HUES6 (cell line): ENCODE measurements at regions not wholly inside any gene's neighbourhood (a gene's known extent, or its start where the extent isn't known, plus 50 kb on each side); places are given as distances from the start of the nearest gene placed in this dataset.

ENCODE experiments used
- H3K27ac ChIP-seq: 2 replicates; pipeline ENCODE4 v1.7.0; 2013; ENCODE audit warnings: low read depth, mild to moderate bottlenecking, low read length, inconsistent platforms
- H3K27me3 ChIP-seq: 2 replicates; pipeline ENCODE4 v1.6.1; 2013; ENCODE audit warnings: low read length; ENCODE audit not compliant: control insufficient read depth, insufficient read depth
- H3K36me3 ChIP-seq: 2 replicates; pipeline ENCODE4 v1.6.1; 2013; ENCODE audit warnings: low read length; ENCODE audit not compliant: control insufficient read depth, insufficient read depth
- H3K4me1 ChIP-seq: 2 replicates; pipeline ENCODE4 v1.6.1; 2013; ENCODE audit warnings: low read length; ENCODE audit not compliant: control insufficient read depth, insufficient read depth
- H3K4me3 ChIP-seq: 2 replicates; pipeline ENCODE4 v1.5.1; 2013; ENCODE audit warnings: low read depth, low read length
- H3K9ac ChIP-seq: one replicate; pipeline ENCODE4 v1.6.1; 2013; ENCODE audit warnings: mild to moderate bottlenecking, low read length
- H3K9me3 ChIP-seq: 2 replicates; pipeline ENCODE4 v1.6.1; 2013; ENCODE audit warnings: low read depth, low read length; ENCODE audit not compliant: control insufficient read depth, insufficient read depth

- Histone ChIP-seq H3K9ac (no peak overlapping the region), H3K36me3 (no peaks in the 10 kb centered on the region), H3K27ac (no peak overlapping the region), H3K27me3 (no peaks in the 10 kb centered on the region), H3K4me3 (no peak overlapping the region), H3K4me1 (no peaks in the 10 kb centered on the region), H3K9me3 (peaks cover 13% of the 10 kb centered on the region; the same call in 1 of the 2 replicates)
Observed at GRCh38 chr1:195105773-195106172, 1502.5 kb downstream of the KCNT2 start.

GRCh38 chr1:195105281-195105680, 1503.0 kb downstream of the KCNT2 start:
- no peaks in the 10 kb centered on the region for H3K27me3 ChIP-seq
- H3K27ac ChIP-seq, result no peak overlapping the region
- no peak overlapping the region for H3K9ac ChIP-seq
- no peak overlapping the region for H3K4me3 ChIP-seq
- no peaks in the 10 kb centered on the region for H3K36me3 ChIP-seq
- no peaks in the 10 kb centered on the region for H3K4me1 ChIP-seq
- peaks cover 13% of the 10 kb centered on the region; the same call in 1 of the 2 replicates for H3K9me3 ChIP-seq

- Histone ChIP-seq H3K9ac (no peak overlapping the region), H3K9me3 (no peaks in the 10 kb centered on the region), H3K36me3 (no peaks in the 10 kb centered on the region), H3K4me1 (no peaks in the 10 kb centered on the region), H3K4me3 (no peak overlapping the region), H3K27me3 (no peaks in the 10 kb centered on the region), H3K27ac (no peak overlapping the region)
Observed at GRCh38 chr1:195097316-195097715, 1510.9 kb downstream of the KCNT2 start.

GRCh38 chr1:195096051-195096521, 1512.2 kb downstream of the KCNT2 start:
- H3K4me3 ChIP-seq, result no peak overlapping the region

GRCh38 chr1:195085196-195085595, 1523.0 kb downstream of the KCNT2 start:
- Histone ChIP-seq H3K9me3 (no peaks in the 10 kb centered on the region), H3K36me3 (no peaks in the 10 kb centered on the region), H3K4me3 (no peak overlapping the region), H3K27me3 (no peaks in the 10 kb centered on the region), H3K9ac (no peak overlapping the region), H3K27ac (no peak overlapping the region), H3K4me1 (no peaks in the 10 kb centered on the region)

More at GRCh38 chr1:195096051-195096521, 1512.2 kb downstream of the KCNT2 start:
- H3K36me3 ChIP-seq, result no peaks in the 10 kb centered on the region
- H3K27ac ChIP-seq, result no peak overlapping the region
- H3K9me3 ChIP-seq, result no peaks in the 10 kb centered on the region
- H3K9ac ChIP-seq, result no peak overlapping the region
- no peaks in the 10 kb centered on the region for H3K4me1 ChIP-seq
- H3K27me3 ChIP-seq, result no peaks in the 10 kb centered on the region

GRCh38 chr1:195082183-195082582, 1526.1 kb downstream of the KCNT2 start:
- Histone ChIP-seq H3K27me3 (no peaks in the 10 kb centered on the region), H3K36me3 (no peaks in the 10 kb centered on the region), H3K4me1 (no peaks in the 10 kb centered on the region), H3K9ac (no peak overlapping the region), H3K9me3 (no peaks in the 10 kb centered on the region), H3K27ac (no peak overlapping the region), H3K4me3 (no peak overlapping the region)

- Histone ChIP-seq H3K27ac (no peak overlapping the region), H3K9me3 (no peaks in the 10 kb centered on the region), H3K36me3 (no peaks in the 10 kb centered on the region), H3K27me3 (no peaks in the 10 kb centered on the region), H3K9ac (no peak overlapping the region), H3K4me1 (no peaks in the 10 kb centered on the region), H3K4me3 (no peak overlapping the region)
Observed at GRCh38 chr1:195076682-195077081, 1531.6 kb downstream of the KCNT2 start.

- Histone ChIP-seq H3K27ac (no peak overlapping the region), H3K9ac (no peak overlapping the region), H3K36me3 (no peaks in the 10 kb centered on the region), H3K9me3 (no peaks in the 10 kb centered on the region), H3K4me1 (no peaks in the 10 kb centered on the region), H3K4me3 (no peak overlapping the region), H3K27me3 (no peaks in the 10 kb centered on the region)
Observed at GRCh38 chr1:195075973-195076372, 1532.3 kb downstream of the KCNT2 start.

GRCh38 chr1:195071461-195071860, 1536.8 kb downstream of the KCNT2 start:
- H3K9me3 ChIP-seq, result no peaks in the 10 kb centered on the region
- no peaks in the 10 kb centered on the region for H3K4me1 ChIP-seq
- no peak overlapping the region for H3K9ac ChIP-seq
- H3K27me3 ChIP-seq, result no peaks in the 10 kb centered on the region
- H3K36me3 ChIP-seq, result no peaks in the 10 kb centered on the region
- H3K27ac ChIP-seq, result no peak overlapping the region
- no peak overlapping the region for H3K4me3 ChIP-seq

GRCh38 chr1:195065437-195065836, 1542.8 kb downstream of the KCNT2 start:
- Histone ChIP-seq H3K9me3 (no peaks in the 10 kb centered on the region), H3K27me3 (no peaks in the 10 kb centered on the region), H3K36me3 (no peaks in the 10 kb centered on the region), H3K27ac (no peak overlapping the region), H3K4me1 (no peaks in the 10 kb centered on the region), H3K9ac (no peak overlapping the region), H3K4me3 (no peak overlapping the region)

- Histone ChIP-seq H3K27me3 (no peaks in the 10 kb centered on the region), H3K27ac (no peak overlapping the region), H3K9me3 (no peaks in the 10 kb centered on the region), H3K9ac (no peak overlapping the region), H3K4me3 (no peak overlapping the region), H3K4me1 (no peaks in the 10 kb centered on the region), H3K36me3 (no peaks in the 10 kb centered on the region)
Observed at GRCh38 chr1:195064358-195064757, 1543.9 kb downstream of the KCNT2 start.

GRCh38 chr1:195054217-195054687, 1554.0 kb downstream of the KCNT2 start:
- Histone ChIP-seq H3K9me3 (peaks cover 4% of the 10 kb centered on the region; the same call in 1 of the 2 replicates), H3K4me1 (no peaks in the 10 kb centered on the region), H3K9ac (no peak overlapping the region), H3K4me3 (no peak overlapping the region), H3K27me3 (no peaks in the 10 kb centered on the region), H3K36me3 (no peaks in the 10 kb centered on the region), H3K27ac (no peak overlapping the region)
